ENCODE measurements at regions not wholly inside any gene's neighbourhood (a gene's known extent, or its start where the extent isn't known, plus 50 kb on each side); places are given as distances from the start of the nearest gene placed in this dataset.

GRCh38 chr4:169914866-169915265, 111.3 kb downstream of the MFAP3L start:
- no peaks in the 10 kb centered on the region for H3K36me3 Mint-ChIP-seq
- no peak for TF ChIP-seq EZH2phosphoT487 (IDR thresholded peaks at IDR 0.05)
- TF ChIP-seq EZH2 (IDR thresholded peaks at IDR 0.05): no peak
- TF ChIP-seq CTCF (IDR thresholded peaks at IDR 0.05): no peak
- H3K4me1 Mint-ChIP-seq: peaks cover 3% of the 10 kb centered on the region

GRCh38 chr4:169912996-169913395, 113.2 kb downstream of the MFAP3L start:
- Histone ChIP-seq H3K79me2 (ENCODE audit: low read depth) (no peaks in the 10 kb centered on the region), H3K36me3 (no peaks in the 10 kb centered on the region), H3K9ac (no peak overlapping the region), H4K20me1 (ENCODE audit: low read depth) (no peaks in the 10 kb centered on the region), H3K4me2 (no peak overlapping the region), H3K4me3 (no peak overlapping the region), H2AFZ (replicated peaks) (no peak overlapping the region), H3K4me1 (peaks cover 3% of the 10 kb centered on the region), H3K27me3 (no peaks in the 10 kb centered on the region), H3K27ac (no peak overlapping the region), H3F3A (ENCODE audit: low read depth) (no peaks in the 10 kb centered on the region), H3K9me3 (ENCODE audit: low read depth) (no peaks in the 10 kb centered on the region)
- H3K36me3 Mint-ChIP-seq: no peaks in the 10 kb centered on the region
- H3K27me3 Mint-ChIP-seq (ENCODE audit: insufficient read depth, low read depth): peaks cover 2% of the 10 kb centered on the region
- H3K27ac Mint-ChIP-seq: no peak overlapping the region
- no peaks in the 10 kb centered on the region for H3K4me1 Mint-ChIP-seq
- no peak for DNase-seq (ENCODE audit: low spot score)
- H3K4me3 Mint-ChIP-seq: no peak overlapping the region
- peaks cover 5% of the 10 kb centered on the region for H3K9me3 Mint-ChIP-seq
- TF ChIP-seq EZH2 (IDR thresholded peaks at IDR 0.05) (no peak), EZH2phosphoT487 (IDR thresholded peaks at IDR 0.05) (no peak), CTCF (IDR thresholded peaks at IDR 0.05) (no peak)

More at GRCh38 chr4:169914866-169915265, 111.3 kb downstream of the MFAP3L start:
- Histone ChIP-seq H3K4me1 (peaks cover 8% of the 10 kb centered on the region), H3K27me3 (no peaks in the 10 kb centered on the region), H3K9me3 (ENCODE audit: low read depth) (no peaks in the 10 kb centered on the region), H3K9ac (no peak overlapping the region), H3K4me2 (no peak overlapping the region), H2AFZ (replicated peaks) (no peak overlapping the region), H3K36me3 (no peaks in the 10 kb centered on the region), H3K79me2 (ENCODE audit: low read depth) (no peaks in the 10 kb centered on the region), H3K27ac (no peak overlapping the region), H4K20me1 (ENCODE audit: low read depth) (no peaks in the 10 kb centered on the region), H3K4me3 (no peak overlapping the region), H3F3A (ENCODE audit: low read depth) (no peaks in the 10 kb centered on the region)
- H3K4me3 Mint-ChIP-seq: no peak overlapping the region
- peaks cover 2% of the 10 kb centered on the region for H3K27me3 Mint-ChIP-seq (ENCODE audit: insufficient read depth, low read depth)
- DNase-seq (ENCODE audit: low spot score): no peak
- peaks cover 6% of the 10 kb centered on the region for H3K9me3 Mint-ChIP-seq
- H3K27ac Mint-ChIP-seq: no peak overlapping the region

GRCh38 chr4:169909897-169910296, 116.3 kb downstream of the MFAP3L start:
- no peaks in the 10 kb centered on the region for H3K27me3 Mint-ChIP-seq (ENCODE audit: insufficient read depth, low read depth)
- H3F3A ChIP-seq (ENCODE audit: low read depth): no peaks in the 10 kb centered on the region
- no peaks in the 10 kb centered on the region for H3K27me3 ChIP-seq
- no peak overlapping the region for H3K9ac ChIP-seq
- H2AFZ ChIP-seq (replicated peaks): no peak overlapping the region
- no peaks in the 10 kb centered on the region for H3K36me3 ChIP-seq
- no peaks in the 10 kb centered on the region for H3K79me2 ChIP-seq (ENCODE audit: low read depth)
- H3K4me2 ChIP-seq: no peak overlapping the region
- no peaks in the 10 kb centered on the region for H3K4me1 Mint-ChIP-seq
- H4K20me1 ChIP-seq (ENCODE audit: low read depth): no peaks in the 10 kb centered on the region
- TF ChIP-seq CTCF (IDR thresholded peaks at IDR 0.05): no peak
- TF ChIP-seq EZH2 (IDR thresholded peaks at IDR 0.05): no peak
- no peak for TF ChIP-seq EZH2phosphoT487 (IDR thresholded peaks at IDR 0.05)
- H3K4me3 ChIP-seq: no peak overlapping the region
- DNase-seq (ENCODE audit: low spot score): no peak
- H3K36me3 Mint-ChIP-seq: no peaks in the 10 kb centered on the region
- H3K9me3 Mint-ChIP-seq: no peaks in the 10 kb centered on the region
- no peak overlapping the region for H3K27ac ChIP-seq
- H3K9me3 ChIP-seq (ENCODE audit: low read depth): no peaks in the 10 kb centered on the region
- H3K27ac Mint-ChIP-seq: no peak overlapping the region
- H3K4me1 ChIP-seq: no peaks in the 10 kb centered on the region
- H3K4me3 Mint-ChIP-seq: no peak overlapping the region

All from neural progenitor cell (in vitro differentiated cells).